OCI-LY3 (cell line): ENCODE measurements at regions not wholly inside any gene's neighbourhood (a gene's known extent, or its start where the extent isn't known, plus 50 kb on each side); places are given as distances from the start of the nearest gene placed in this dataset.
"Not testable (repeated sequence)": the region's sequence is repeated elsewhere in the genome, so short reads cannot be mapped to it uniquely, and the experiment has no call there.

ENCODE experiments used
- EZH2phosphoT487 ChIP-seq: fragments of 200-600 bp; shearing (Covaris generic); IDR thresholded peaks from 2 replicates; pipeline ENCODE4 v1.6.1; 2018; ENCODE audit warnings: antibody characterized with exemption, mixed run types, low read depth
- TF ChIP-seq, protein P1 (sequence below): fragments of 200-600, 300-600 bp; sonication (generic); IDR thresholded peaks from 2 replicates; pipeline ENCODE4 v1.5.1; 2014; ENCODE audit warnings: antibody characterized with exemption, low read length, low read depth

DNA sequence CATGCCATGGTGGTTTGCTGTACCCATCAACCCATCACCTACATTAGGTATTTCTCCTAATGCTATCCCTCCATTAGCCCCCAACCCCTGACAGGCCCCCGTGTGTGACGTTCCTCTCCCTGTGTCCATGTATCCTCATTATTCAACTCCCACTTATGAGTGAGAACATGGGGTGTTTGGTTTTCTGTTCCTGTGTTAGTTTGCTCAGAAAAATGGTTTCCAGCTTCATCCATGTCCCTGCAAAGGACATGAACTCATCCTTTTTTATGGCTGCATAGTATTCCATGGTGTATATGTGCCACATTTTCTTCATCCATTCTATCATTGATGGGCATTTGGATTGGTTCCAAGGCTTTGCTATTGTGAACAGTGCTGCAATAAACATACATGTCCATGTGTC, 89.0 kb upstream of the EHBP1 start:
- TF ChIP-seq, protein P1, sequence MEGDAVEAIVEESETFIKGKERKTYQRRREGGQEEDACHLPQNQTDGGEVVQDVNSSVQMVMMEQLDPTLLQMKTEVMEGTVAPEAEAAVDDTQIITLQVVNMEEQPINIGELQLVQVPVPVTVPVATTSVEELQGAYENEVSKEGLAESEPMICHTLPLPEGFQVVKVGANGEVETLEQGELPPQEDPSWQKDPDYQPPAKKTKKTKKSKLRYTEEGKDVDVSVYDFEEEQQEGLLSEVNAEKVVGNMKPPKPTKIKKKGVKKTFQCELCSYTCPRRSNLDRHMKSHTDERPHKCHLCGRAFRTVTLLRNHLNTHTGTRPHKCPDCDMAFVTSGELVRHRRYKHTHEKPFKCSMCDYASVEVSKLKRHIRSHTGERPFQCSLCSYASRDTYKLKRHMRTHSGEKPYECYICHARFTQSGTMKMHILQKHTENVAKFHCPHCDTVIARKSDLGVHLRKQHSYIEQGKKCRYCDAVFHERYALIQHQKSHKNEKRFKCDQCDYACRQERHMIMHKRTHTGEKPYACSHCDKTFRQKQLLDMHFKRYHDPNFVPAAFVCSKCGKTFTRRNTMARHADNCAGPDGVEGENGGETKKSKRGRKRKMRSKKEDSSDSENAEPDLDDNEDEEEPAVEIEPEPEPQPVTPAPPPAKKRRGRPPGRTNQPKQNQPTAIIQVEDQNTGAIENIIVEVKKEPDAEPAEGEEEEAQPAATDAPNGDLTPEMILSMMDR = not testable (repeated sequence)
- TF ChIP-seq EZH2phosphoT487 = not testable (repeated sequence)
